CD14-positive monocyte (primary cell): ENCODE measurements at regions not wholly inside any gene's neighbourhood (a gene's known extent, or its start where the extent isn't known, plus 50 kb on each side); places are given as distances from the start of the nearest gene placed in this dataset.

ENCODE experiments used
- DNase-seq, 3 donors: peaks; one replicate each; pipeline ENCODE4 v3.0.0-alpha.2; 2011 to 2022
- H2AFZ ChIP-seq: 2 replicates; pipeline ENCODE4 v1.6.0; 2012; ENCODE audit warnings: mild to moderate bottlenecking, low read depth, low read length, inconsistent platforms; ENCODE audit not compliant: insufficient read depth, poor library complexity, severe bottlenecking
- H3K27ac ChIP-seq, 2 donors: 1 replicate in 1 of 2; 2 replicates in 1 of 2; pipeline ENCODE4 v1.5.1; 2012 to 2013; ENCODE audit warnings: low read length in 2 of 2, control low read depth in 1 of 2, inconsistent platforms in 1 of 2, low read depth in 1 of 2, mild to moderate bottlenecking in 1 of 2
- H3K27me3 ChIP-seq, 2 donors: one replicate each; pipeline versions ENCODE4 v1.6.0 to v1.6.1; 2011 to 2013; ENCODE audit warnings: low read length in 2 of 2; ENCODE audit not compliant: control insufficient read depth in 2 of 2, insufficient read depth in 2 of 2
- H3K36me3 ChIP-seq, 2 donors: replicated peaks in 1 of 2; 1 replicate in 1 of 2; 2 replicates in 1 of 2; pipeline versions ENCODE4 v1.5.1 to v1.6.1; 2012 to 2013; ENCODE audit warnings: low read length in 2 of 2, control low read depth in 1 of 2, inconsistent platforms in 1 of 2, mild to moderate bottlenecking in 1 of 2; ENCODE audit not compliant: insufficient read depth in 2 of 2, control insufficient read depth in 1 of 2
- H3K4me1 ChIP-seq, 2 donors: 1 replicate in 1 of 2; 2 replicates in 1 of 2; pipeline versions ENCODE4 v1.5.1 to v1.6.1; 2012 to 2013; ENCODE audit warnings: low read length in 2 of 2, control low read depth in 1 of 2, inconsistent platforms in 1 of 2, mild to moderate bottlenecking in 1 of 2, moderate library complexity in 1 of 2; ENCODE audit not compliant: insufficient read depth in 2 of 2, control insufficient read depth in 1 of 2
- H3K4me2 ChIP-seq: replicated peaks from 2 replicates; pipeline ENCODE3; 2012; ENCODE audit warnings: low read length, moderate library complexity, mild to moderate bottlenecking; ENCODE audit not compliant: poor library complexity, severe bottlenecking; ENCODE audit errors: extremely low read depth
- H3K4me3 ChIP-seq, 3 experiments: fragments of 200-600 bp in 1 of 3; sonication (generic) in 1 of 3; replicated peaks in 1 of 3; 1 replicate in 2 of 3; 2 replicates in 1 of 3; pipeline ENCODE4 v1.5.1; 2011 to 2013; ENCODE audit warnings: low read length in 3 of 3, mild to moderate bottlenecking in 3 of 3, control low read depth in 2 of 3, low read depth in 2 of 3, inconsistent platforms in 1 of 3, moderate library complexity in 1 of 3
- H3K79me2 ChIP-seq: 2 replicates; pipeline ENCODE4 v1.6.0; 2012; ENCODE audit warnings: mild to moderate bottlenecking, control low read depth, inconsistent platforms, low read length, moderate library complexity; ENCODE audit not compliant: insufficient read depth
- H3K9ac ChIP-seq: 2 replicates; pipeline ENCODE4 v1.6.0; 2017; ENCODE audit warnings: low read length, mild to moderate bottlenecking; ENCODE audit not compliant: insufficient read depth, poor library complexity, severe bottlenecking
- H3K9me3 ChIP-seq, 2 donors: replicated peaks in 1 of 2; 1 replicate in 1 of 2; 2 replicates in 1 of 2; pipeline versions ENCODE4 v1.5.1 to v1.6.1; 2012 to 2013; ENCODE audit warnings: low read length in 2 of 2, control low read depth in 1 of 2; ENCODE audit not compliant: control insufficient read depth in 1 of 2, insufficient read depth in 1 of 2
- H4K20me1 ChIP-seq: 2 replicates; pipeline ENCODE4 v1.6.0; 2012; ENCODE audit warnings: mild to moderate bottlenecking, low read length, control low read depth, moderate library complexity; ENCODE audit not compliant: insufficient read depth
- H3K27ac Mint-ChIP-seq, 7 donors: one replicate each; pipeline ENCODE4 v1.8.0; 2020; ENCODE audit warnings: mild to moderate bottlenecking in 7 of 7, mixed read lengths in 7 of 7, moderate library complexity in 6 of 7, inconsistent platforms in 2 of 7
- H3K27me3 Mint-ChIP-seq, 3 donors: one replicate each; pipeline ENCODE4 v1.8.0; 2021 to 2022; ENCODE audit warnings: low read depth in 3 of 3, mild to moderate bottlenecking in 3 of 3, mixed read lengths in 3 of 3, moderate library complexity in 3 of 3, inconsistent platforms in 1 of 3
- H3K36me3 Mint-ChIP-seq, 2 donors: one replicate each; pipeline ENCODE4 v1.8.0; 2020; ENCODE audit warnings: mixed read lengths in 2 of 2, inconsistent platforms in 1 of 2, mild to moderate bottlenecking in 1 of 2
- H3K4me1 Mint-ChIP-seq: one replicate; pipeline ENCODE4 v1.8.0; 2020; ENCODE audit warnings: mild to moderate bottlenecking, mixed read lengths
- H3K4me3 Mint-ChIP-seq, 2 donors: one replicate each; pipeline ENCODE4 v1.8.0; 2020; ENCODE audit warnings: mild to moderate bottlenecking in 2 of 2, mixed read lengths in 2 of 2, moderate library complexity in 1 of 2
- H3K9me3 Mint-ChIP-seq, 7 donors: one replicate each; pipeline ENCODE4 v1.8.0; 2020 to 2022; ENCODE audit warnings: mixed read lengths in 7 of 7, mild to moderate bottlenecking in 6 of 7, moderate library complexity in 6 of 7, inconsistent platforms in 2 of 7
- WGBS: methylation state at CpG from one replicate; pipeline ENCODE4 v1.1.5; 2013; ENCODE audit warnings: missing lambda C conversion rate; ENCODE audit not compliant: insufficient coverage; 5-methylcytosine and 5-hydroxymethylcytosine counted together
- intact Hi-C, 2 donors: fragments of 100-400 bp; cut with micrococcal nuclease; formaldehyde crosslinking; loops; one replicate each; pipeline versions ENCODE4 v1.15.0 to v1.15.1; 2023
- TF ChIP-seq, protein P1 (sequence below): fragments of 200-600 bp; IDR thresholded peaks from one replicate; pipeline ENCODE4 v1.8.0; 2022; ENCODE audit warnings: antibody characterized with exemption, mild to moderate bottlenecking

DNA sequence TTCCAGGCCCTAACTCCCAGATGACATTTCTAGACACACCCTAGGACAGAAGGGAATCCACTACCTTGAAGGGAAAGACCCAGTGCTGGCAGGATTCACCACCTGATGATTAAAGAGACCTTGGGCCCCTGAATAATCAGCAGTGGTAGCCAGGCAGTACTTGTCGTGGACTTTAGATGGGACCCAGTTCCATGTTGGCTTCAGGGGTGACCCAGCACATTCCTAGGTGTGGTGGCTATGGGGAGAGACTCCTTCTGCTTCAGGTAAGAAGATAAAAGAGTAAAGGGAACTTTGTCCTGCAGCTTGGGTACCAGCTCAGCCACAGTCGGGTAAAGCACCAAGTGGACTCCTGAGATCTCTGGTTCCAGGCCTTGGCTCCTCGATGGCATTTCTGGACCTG lies 131.8 kb upstream of the S100G start:
- H3K27ac Mint-ChIP-seq: no peak overlapping the region
- WGBS: 100% methylated on average over 2 of the region's 3 CpGs

GRCh38 chrX:16524316-16524715 lies 125.6 kb upstream of the S100G start:
- no peak overlapping the region for H2AFZ ChIP-seq
- peaks cover 0 to 4% of the 10 kb centered on the region in 2 donors for H3K27me3 ChIP-seq
- no peak overlapping the region for H3K4me2 ChIP-seq
- no peak for DNase-seq
- H3K9ac ChIP-seq: no peak overlapping the region
- H3K4me1 Mint-ChIP-seq: peaks cover 3% of the 10 kb centered on the region
- intact Hi-C loops: no loop called here
- TF ChIP-seq, protein P1, sequence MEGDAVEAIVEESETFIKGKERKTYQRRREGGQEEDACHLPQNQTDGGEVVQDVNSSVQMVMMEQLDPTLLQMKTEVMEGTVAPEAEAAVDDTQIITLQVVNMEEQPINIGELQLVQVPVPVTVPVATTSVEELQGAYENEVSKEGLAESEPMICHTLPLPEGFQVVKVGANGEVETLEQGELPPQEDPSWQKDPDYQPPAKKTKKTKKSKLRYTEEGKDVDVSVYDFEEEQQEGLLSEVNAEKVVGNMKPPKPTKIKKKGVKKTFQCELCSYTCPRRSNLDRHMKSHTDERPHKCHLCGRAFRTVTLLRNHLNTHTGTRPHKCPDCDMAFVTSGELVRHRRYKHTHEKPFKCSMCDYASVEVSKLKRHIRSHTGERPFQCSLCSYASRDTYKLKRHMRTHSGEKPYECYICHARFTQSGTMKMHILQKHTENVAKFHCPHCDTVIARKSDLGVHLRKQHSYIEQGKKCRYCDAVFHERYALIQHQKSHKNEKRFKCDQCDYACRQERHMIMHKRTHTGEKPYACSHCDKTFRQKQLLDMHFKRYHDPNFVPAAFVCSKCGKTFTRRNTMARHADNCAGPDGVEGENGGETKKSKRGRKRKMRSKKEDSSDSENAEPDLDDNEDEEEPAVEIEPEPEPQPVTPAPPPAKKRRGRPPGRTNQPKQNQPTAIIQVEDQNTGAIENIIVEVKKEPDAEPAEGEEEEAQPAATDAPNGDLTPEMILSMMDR: no peak
- H3K36me3 Mint-ChIP-seq: no peaks in the 10 kb centered on the region
- no CpG with 5 or more reads among the region's 1 CpG for WGBS
- H3K9me3 ChIP-seq: peaks cover 16 to 23% of the 10 kb centered on the region in 2 donors
- H3K4me1 ChIP-seq: no peaks in the 10 kb centered on the region
- H3K4me3 ChIP-seq: no peak overlapping the region
- no peak overlapping the region for H3K4me3 Mint-ChIP-seq
- no peaks in the 10 kb centered on the region for H3K36me3 ChIP-seq
- no peak overlapping the region for H3K27ac ChIP-seq
- peaks cover 6 to 35% (median 22%) of the 10 kb centered on the region in 7 donors for H3K9me3 Mint-ChIP-seq
- peaks cover 1 to 16% (median 4%) of the 10 kb centered on the region in 3 donors for H3K27me3 Mint-ChIP-seq
- no peaks in the 10 kb centered on the region for H4K20me1 ChIP-seq
- H3K79me2 ChIP-seq: no peaks in the 10 kb centered on the region
- no peak overlapping the region for H3K27ac Mint-ChIP-seq

More for the DNA sequence above, 131.8 kb upstream of the S100G start:
- no peaks in the 10 kb centered on the region for H3K4me1 ChIP-seq
- peaks cover 0 to 4% of the 10 kb centered on the region in 2 donors for H3K27me3 ChIP-seq
- H3K79me2 ChIP-seq: no peaks in the 10 kb centered on the region
- Mint-ChIP-seq H3K9me3 (peaks cover 6 to 26% (median 12%) of the 10 kb centered on the region in 7 donors), H3K27me3 (peaks cover 0 to 6% (median 3%) of the 10 kb centered on the region in 3 donors), H3K4me1 (no peaks in the 10 kb centered on the region), H3K4me3 (no peak overlapping the region), H3K36me3 (no peaks in the 10 kb centered on the region)
- no peaks in the 10 kb centered on the region for H3K36me3 ChIP-seq
- H3K4me2 ChIP-seq: no peak overlapping the region
- TF ChIP-seq, protein P1: no peak
- no peak overlapping the region for H3K9ac ChIP-seq
- H4K20me1 ChIP-seq: no peaks in the 10 kb centered on the region
- DNase-seq: no peak
- no peak overlapping the region for H2AFZ ChIP-seq
- H3K9me3 ChIP-seq: no peaks in the 10 kb centered on the region
- intact Hi-C loops: no loop called here
- no peak overlapping the region for H3K4me3 ChIP-seq
- no peak overlapping the region for H3K27ac ChIP-seq
